Pancreas (tissue), 10 donors: ENCODE measurements at regions not wholly inside any gene's neighbourhood (a gene's known extent, or its start where the extent isn't known, plus 50 kb on each side); places are given as distances from the start of the nearest gene placed in this dataset.

ENCODE experiments used
- ATAC-seq, 4 donors: fragments of 200-7000 bp; cut with Tn5 transposase; one replicate each; pipeline versions ENCODE4 v1.8.0 to v1.9.1; 2020; ENCODE audit warnings: mild to moderate bottlenecking in 4 of 4, moderate library complexity in 4 of 4
- DNase-seq, 6 donors: peaks; one replicate each; pipeline ENCODE4 v3.0.0-alpha.2; 2020
- FAIRE-seq: peaks from 2 replicates; lab custom pipeline; 2012; peaks lifted over from hg19 to GRCh38; lab: Jason Lieb, UNC
- H3K27ac ChIP-seq, 4 donors: fragments of 200-600 bp; sonication (generic); 1 replicate in 3 of 4; 2 replicates in 1 of 4; pipeline versions ENCODE4 v1.5.0 to v1.8.0; 2020
- H3K27me3 ChIP-seq, 4 donors: fragments of 200-600 bp; one replicate each; pipeline ENCODE4 v1.8.0; 2021
- H3K36me3 ChIP-seq, 3 donors: fragments of 200-600 bp; sonication (generic) in 1 of 3; one replicate each; pipeline versions ENCODE4 v1.5.0 to v1.8.0; 2020 to 2021
- H3K4me1 ChIP-seq, 3 donors: fragments of 200-600 bp; one replicate each; pipeline ENCODE4 v1.8.0; 2021
- H3K4me3 ChIP-seq, 4 donors: fragments of 200-600 bp; sonication (generic) in 2 of 4; one replicate each; pipeline versions ENCODE4 v1.5.0 to v1.8.0; 2020 to 2021
- H3K9me3 ChIP-seq, 4 donors: fragments of 200-600 bp; one replicate each; pipeline ENCODE4 v1.8.0; 2021
- CTCF ChIP-seq, 4 donors: fragments of 200-600 bp; sonication (generic) in 3 of 4; IDR thresholded peaks; one replicate each; pipeline versions ENCODE4 v1.5.0 to v1.8.0; 2021; ENCODE audit warnings: antibody characterized with exemption in 4 of 4
- WGBS, 2 donors: extraction: QIAGEN DNeasy Blood & Tissue Kit; methylation state at CpG; one replicate each; pipeline ENCODE4 v1.1.7; 2013; 5-methylcytosine and 5-hydroxymethylcytosine counted together
- intact Hi-C, 3 donors: fragments of 100-400 bp; cut with DNase I; formaldehyde crosslinking; loops; one replicate each; pipeline versions ENCODE4 v1.11.1 to v1.14.2; 2022
- donor health status: healthy with polysubstance abuse.
- donor health status: DM: no; HTN: no; CAD: no; lungs with moderate emphysema.
- donor health status: DM: no; HTN: no; CAD: no.
- donor health status: control.
- donor health status: control.
- donor health status: Bipolar disorder and iron deficiency.
- donor health status: DM: yes; HTN: yes; CAD: no.
- donor health status: DM: no; HTN: no; CAD: no.
- donor health status: DM: no; HTN: no; CAD: no.
- donor health status: DM: yes; HTN: yes; CAD: no.

GRCh38 chr1:229884765-229885164 is 182.3 kb upstream of the GALNT2 start:
- intact Hi-C loops: no loop called here
- no peaks in the 10 kb centered on the region for H3K9me3 ChIP-seq
- no peak for FAIRE-seq

GRCh38 chr1:229885568-229886495 is 181.2 kb upstream of the GALNT2 start:
- Histone ChIP-seq H3K9me3 (no peaks in the 10 kb centered on the region), H3K4me3 (no peak overlapping the region), H3K4me1 (peaks cover 30 to 51% (median 36%) of the 10 kb centered on the region in 3 donors), H3K27ac (peak overlapping the region in 1 of 4 donors; percentile 8), H3K36me3 (no peaks in the 10 kb centered on the region), H3K27me3 (no peaks in the 10 kb centered on the region)
- ATAC-seq (no peak), FAIRE-seq (no peak), DNase-seq (no peak)
- intact Hi-C loops: no loop called here
- 88 to 93% methylated on average over 12 of the region's 12 CpGs for WGBS, 2 donors
- TF ChIP-seq CTCF (IDR thresholded peaks at IDR 0.05): no peak

More at GRCh38 chr1:229884765-229885164, 182.3 kb upstream of the GALNT2 start:
- TF ChIP-seq CTCF (IDR thresholded peaks at IDR 0.05): no peak
- Histone ChIP-seq H3K36me3 (no peaks in the 10 kb centered on the region), H3K4me1 (peaks cover 26 to 42% (median 32%) of the 10 kb centered on the region in 3 donors), H3K27me3 (no peaks in the 10 kb centered on the region), H3K4me3 (no peak overlapping the region), H3K27ac (peak overlapping the region in 3 of 4 donors; percentile 25 to 67 (median 33))
- DNase-seq: peak; percentile 81 to 96 (median 90)
- WGBS, 2 donors: 32 to 33% methylated on average over 4 of the region's 4 CpGs
- ATAC-seq: peak; percentile 33 to 60 (median 52)

DNA sequence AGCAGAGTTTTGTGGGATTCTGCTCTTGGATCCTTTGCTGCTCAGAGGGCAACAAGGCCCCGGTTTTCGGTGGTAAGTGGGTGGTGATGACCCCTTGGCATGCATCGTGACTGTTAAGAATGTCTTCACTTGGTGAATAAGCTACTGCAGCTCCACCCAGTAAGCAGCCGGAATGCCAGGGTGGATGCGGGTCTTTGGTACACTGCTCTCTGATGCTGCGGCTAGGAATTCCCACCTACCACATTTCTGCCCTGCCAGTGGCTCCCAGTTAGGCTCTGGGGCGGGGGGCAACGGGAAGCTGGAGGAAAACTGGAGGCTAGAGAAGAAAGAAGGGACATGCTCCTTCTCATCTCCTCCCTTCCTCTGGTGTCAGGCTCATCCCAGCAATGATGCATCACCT is 180.4 kb upstream of the GALNT2 start:
- Histone ChIP-seq H3K27ac (peak overlapping the region in 3 of 4 donors; percentile 75 to 84 (median 77)), H3K4me3 (no peak overlapping the region), H3K4me1 (peaks cover 27 to 57% (median 36%) of the 10 kb centered on the region in 3 donors), H3K27me3 (no peaks in the 10 kb centered on the region), H3K36me3 (no peaks in the 10 kb centered on the region), H3K9me3 (no peaks in the 10 kb centered on the region)
- no peak for ATAC-seq
- no peak for FAIRE-seq
- DNase-seq: no peak
- no peak for TF ChIP-seq CTCF (IDR thresholded peaks at IDR 0.05)
- WGBS, 2 donors: 93 to 95% methylated on average over 8 of the region's 8 CpGs
- intact Hi-C loops: no loop called here

DNA sequence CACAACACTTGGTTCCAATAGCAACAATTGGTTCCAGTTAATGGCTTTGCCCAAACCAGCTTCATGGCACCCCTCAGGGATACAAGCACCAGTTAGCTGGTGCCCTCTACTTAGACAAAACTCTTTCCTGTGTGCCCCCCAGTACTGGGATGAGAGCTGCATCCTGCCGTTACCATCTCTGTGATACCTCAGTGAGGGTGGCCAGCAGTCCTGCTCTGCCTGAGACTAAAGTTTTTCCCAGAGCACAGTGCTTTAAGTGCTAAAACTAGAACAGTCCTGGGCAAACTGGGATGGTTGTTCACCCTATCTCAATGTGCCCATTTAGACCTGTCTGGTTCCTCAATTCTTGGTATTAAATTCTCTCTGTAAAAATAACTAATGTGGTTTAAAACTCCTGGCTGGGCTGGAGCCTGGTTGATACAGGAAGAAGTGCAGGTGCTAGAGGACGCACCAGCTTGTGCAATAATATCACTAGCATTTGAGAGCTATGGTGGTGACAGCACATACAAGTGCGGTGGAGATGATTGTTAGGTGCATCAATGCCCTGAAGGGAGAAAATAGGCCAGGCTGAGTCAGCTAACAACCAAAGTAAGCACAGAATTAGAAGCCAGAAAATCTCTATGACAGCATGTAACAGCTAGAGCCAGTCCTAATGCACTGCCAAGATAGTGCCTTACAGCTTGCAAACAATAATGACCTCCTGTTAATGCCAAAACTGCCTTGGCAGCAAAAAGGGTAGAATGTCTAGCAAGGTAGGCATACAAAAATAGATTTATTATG is 179.8 kb upstream of the GALNT2 start:
- FAIRE-seq: no peak
- ATAC-seq: peak; percentile 57 to 75 (median 69)
- peak in 3 of 6 donors; percentile 75 to 85 (median 76) for DNase-seq

More for the DNA sequence above, 179.8 kb upstream of the GALNT2 start:
- no peaks in the 10 kb centered on the region for H3K27me3 ChIP-seq
- WGBS, 2 donors: 50 to 62% methylated on average over 3 of the region's 3 CpGs
- no peak for TF ChIP-seq CTCF (IDR thresholded peaks at IDR 0.05)
- H3K9me3 ChIP-seq: no peaks in the 10 kb centered on the region
- no peaks in the 10 kb centered on the region for H3K36me3 ChIP-seq
- H3K4me1 ChIP-seq: peaks cover 26 to 52% (median 30%) of the 10 kb centered on the region in 3 donors
- H3K27ac ChIP-seq: peak overlapping the region; percentile 71 to 84 (median 76)
- H3K4me3 ChIP-seq: no peak overlapping the region
- intact Hi-C loops: no loop called here
